ENCODE measurements at regions not wholly inside any gene's neighbourhood (a gene's known extent, or its start where the extent isn't known, plus 50 kb on each side); places are given as distances from the start of the nearest gene placed in this dataset.

GRCh38 chr17:52419229-52419641 is 260.7 kb upstream of the CA10 start:
- TF ChIP-seq CTCF (IDR thresholded peaks at IDR 0.05; ENCODE audit: low read depth, low read length, poor library complexity, severe bottlenecking) (no peak), EZH2phosphoT487 (IDR thresholded peaks at IDR 0.05; ENCODE audit: borderline replicate concordance, low read length) (no peak)
